ENCODE measurements at regions not wholly inside any gene's neighbourhood (a gene's known extent, or its start where the extent isn't known, plus 50 kb on each side); places are given as distances from the start of the nearest gene placed in this dataset.

- TF ChIP-seq MXI1 (conservative IDR thresholded peaks at IDR 0.05; ENCODE audit: poor library complexity, severe bottlenecking): no peak
- no peak for TF ChIP-seq CTCF (IDR thresholded peaks at IDR 0.05; ENCODE audit: poor library complexity, severe bottlenecking)
- no peak for TF ChIP-seq TAF1 (IDR thresholded peaks at IDR 0.05; ENCODE audit: low read depth)
- Histone ChIP-seq H3F3A (ENCODE audit: insufficient read depth, low read length, poor library complexity, severe bottlenecking) (no peaks in the 10 kb centered on the region), H3K4me2 (ENCODE audit: low read length) (no peak overlapping the region), H3K27ac (ENCODE audit: low read length) (no peak overlapping the region), H3K79me2 (replicated peaks; ENCODE audit: insufficient read depth, low read length) (no peaks in the 10 kb centered on the region), H3K9me3 (ENCODE audit: low read length) (no peaks in the 10 kb centered on the region), H3K36me3 (ENCODE audit: insufficient read depth, low read length) (no peaks in the 10 kb centered on the region), H3K4me3 (ENCODE audit: low read length) (no peak overlapping the region), H3K27me3 (ENCODE audit: insufficient read depth, low read depth, low read length) (no peaks in the 10 kb centered on the region), H2AFZ (ENCODE audit: low read depth, low read length) (no peak overlapping the region), H3K9ac (ENCODE audit: low read length) (no peak overlapping the region), H4K20me1 (ENCODE audit: insufficient read depth) (no peaks in the 10 kb centered on the region), H3K9me2 (ENCODE audit: insufficient read depth, low read length) (no peaks in the 10 kb centered on the region)
These were observed 86.1 kb upstream of the AKIRIN2 start for GRCh38 chr6:87788141-87788540.

- no peaks in the 10 kb centered on the region for H3K9me2 ChIP-seq (ENCODE audit: insufficient read depth, low read length)
- H3K36me3 ChIP-seq (ENCODE audit: insufficient read depth, low read length): no peaks in the 10 kb centered on the region
- H3K27ac ChIP-seq (ENCODE audit: low read length): no peak overlapping the region
- H3K9me3 ChIP-seq (ENCODE audit: low read length): no peaks in the 10 kb centered on the region
- H3K27me3 ChIP-seq (ENCODE audit: insufficient read depth, low read depth, low read length): no peaks in the 10 kb centered on the region
- no peaks in the 10 kb centered on the region for H3K79me2 ChIP-seq (replicated peaks; ENCODE audit: insufficient read depth, low read length)
- TF ChIP-seq SMC3 (conservative IDR thresholded peaks at IDR 0.05; ENCODE audit: poor library complexity) (no peak), CTCF (IDR thresholded peaks at IDR 0.05; ENCODE audit: poor library complexity, severe bottlenecking) (no peak), MXI1 (conservative IDR thresholded peaks at IDR 0.05; ENCODE audit: poor library complexity, severe bottlenecking) (no peak), REST (IDR thresholded peaks at IDR 0.05; ENCODE audit: borderline replicate concordance) (no peak), RAD21 (conservative IDR thresholded peaks at IDR 0.05) (no peak), TAF1 (IDR thresholded peaks at IDR 0.05; ENCODE audit: low read depth) (no peak), EP300 (conservative IDR thresholded peaks at IDR 0.05; ENCODE audit: poor library complexity, severe bottlenecking) (no peak), EZH2 (IDR thresholded peaks at IDR 0.05; ENCODE audit: borderline replicate concordance, insufficient read depth, low read length, poor library complexity, severe bottlenecking) (no peak), POLR2AphosphoS5 (IDR thresholded peaks at IDR 0.05) (no peak)
- H2AFZ ChIP-seq (ENCODE audit: low read depth, low read length): no peak overlapping the region
- H3K9ac ChIP-seq (ENCODE audit: low read length): no peak overlapping the region
- H4K20me1 ChIP-seq (ENCODE audit: insufficient read depth): no peaks in the 10 kb centered on the region
- H3F3A ChIP-seq (ENCODE audit: insufficient read depth, low read length, poor library complexity, severe bottlenecking): no peaks in the 10 kb centered on the region
- no peak overlapping the region for H3K4me2 ChIP-seq (ENCODE audit: low read length)
- no peak overlapping the region for H3K4me3 ChIP-seq (ENCODE audit: low read length)
These were observed 83.3 kb upstream of the AKIRIN2 start for GRCh38 chr6:87785229-87785862.

Measured in neural cell (in vitro differentiated cells).